A549 (cell line): ENCODE measurements at regions not wholly inside any gene's neighbourhood (a gene's known extent, or its start where the extent isn't known, plus 50 kb on each side); places are given as distances from the start of the nearest gene placed in this dataset.

Source experiments
- ATAC-seq, 2 experiments: fragments of 200-7000 bp in 1 of 2; fragments of >200 bp in 1 of 2; cut with Nextera tagmentation in 1 of 2; cut with Tn5 transposase in 1 of 2; 3 replicates each; pipeline versions ENCODE4 v1.8.0 to v1.9.1; 2018 to 2020; ENCODE audit warnings: mild to moderate bottlenecking in 1 of 2, moderate library complexity in 1 of 2
- CTCF ChIA-PET: fragments of 300-600 bp; sonication (Branson Sonifier 250); formaldehyde crosslinking; extraction: SDS; loops from one replicate; lab custom pipeline; 2021; ENCODE audit warnings: antibody characterized with exemption, inconsistent platforms; lab: Yijun Ruan, JAX
- POLR2A ChIA-PET: fragments of 350-600 bp; formaldehyde crosslinking; extraction: SDS; loops from one replicate; lab custom pipeline; 2021; ENCODE audit warnings: antibody characterized with exemption, inconsistent platforms; lab: Yijun Ruan, JAX
- DNase-seq, 2 experiments: peaks; one replicate each; pipeline versions ENCODE4 v3.0.0 to v3.0.0-alpha.2; 2011 to 2016; ENCODE audit warnings: low read depth in 1 of 2, low spot score in 1 of 2
- FAIRE-seq: peaks from 2 replicates; lab custom pipeline; 2011; peaks lifted over from hg19 to GRCh38; lab: Jason Lieb, UNC
- H3K27ac ChIP-seq, 2 experiments: fragments of >200 bp; sonication (Bioruptor Twin); formaldehyde crosslinking; 3 replicates each; pipeline ENCODE4 v1.5.1; 2016 to 2017
- H3K4me1 ChIP-seq: fragments of >200 bp; sonication (Bioruptor Twin); formaldehyde crosslinking; 3 replicates; pipeline ENCODE4 v1.6.1; 2016
- H3K4me2 ChIP-seq: fragments of >200 bp; sonication (Bioruptor Twin); formaldehyde crosslinking; 3 replicates; pipeline ENCODE4 v1.6.1; 2016
- H3K4me3 ChIP-seq: fragments of >200 bp; sonication (Bioruptor Twin); formaldehyde crosslinking; 3 replicates; pipeline ENCODE4 v1.5.1; 2016
- H3K9me3 ChIP-seq: fragments of >200 bp; sonication (Bioruptor Twin); formaldehyde crosslinking; 3 replicates; pipeline ENCODE4 v1.6.1; 2016
- BHLHE40 ChIP-seq: IDR thresholded peaks from 2 replicates; pipeline ENCODE4 v1.6.1; 2012; ENCODE audit warnings: low read depth, low read length, inconsistent platforms
- CEBPB ChIP-seq, 2 experiments: fragments of >200 bp in 1 of 2; sonication (Bioruptor Twin) in 1 of 2; formaldehyde crosslinking in 1 of 2; IDR thresholded peaks; 2 replicates each; pipeline ENCODE4 v1.6.1; 2012 to 2016
- CHD4 ChIP-seq: fragments of 200-600 bp; sonication (generic); IDR thresholded peaks from 2 replicates; pipeline ENCODE4 v1.6.1; 2016; ENCODE audit warnings: antibody characterized with exemption, mild to moderate bottlenecking, borderline replicate concordance
- GATA3 ChIP-seq: IDR thresholded peaks from 2 replicates; pipeline ENCODE4 v1.6.1; 2012; ENCODE audit warnings: borderline replicate concordance
- HOXA7 ChIP-seq: fragments of 250-450 bp; sonication (Bioruptor Pico); IDR thresholded peaks from 2 replicates; pipeline ENCODE4 v1.5.0; 2020; ENCODE audit warnings: mild to moderate bottlenecking, moderate library complexity
- JUNB ChIP-seq: fragments of >200 bp; sonication (Bioruptor Twin); formaldehyde crosslinking; IDR thresholded peaks from 2 replicates; pipeline ENCODE4 v1.6.1; 2016
- KDM5A ChIP-seq: fragments of 200-600 bp; sonication (generic); IDR thresholded peaks from 2 replicates; pipeline ENCODE4 v1.6.1; 2016; ENCODE audit warnings: antibody characterized with exemption, mild to moderate bottlenecking
- MAZ ChIP-seq: fragments of 150-350 bp; IDR thresholded peaks from 2 replicates; pipeline ENCODE4 v1.6.1; 2014; ENCODE audit warnings: antibody characterized with exemption, low read depth, low read length, borderline replicate concordance
- NFE2L2 ChIP-seq: fragments of 150-350 bp; conservative IDR thresholded peaks from 2 replicates; pipeline ENCODE4 v1.6.1; 2014; ENCODE audit warnings: low read length
- NPAS2 ChIP-seq: fragments of 250-450 bp; sonication (Bioruptor Pico); IDR thresholded peaks from 2 replicates; pipeline ENCODE4 v1.8.0; 2022; ENCODE audit warnings: mild to moderate bottlenecking, moderate library complexity, borderline replicate concordance
- NR3C1 ChIP-seq: fragments of >200 bp; sonication (Bioruptor Twin); formaldehyde crosslinking; IDR thresholded peaks from 3 replicates; pipeline ENCODE4 v1.6.1; 2017
- POLR2A ChIP-seq: IDR thresholded peaks from 2 replicates; pipeline ENCODE4 v1.6.1; 2012; ENCODE audit warnings: mild to moderate bottlenecking, low read length
- RARB ChIP-seq: fragments of 250-450 bp; sonication (Bioruptor Pico); IDR thresholded peaks from 2 replicates; pipeline ENCODE4 v1.8.0; 2021; ENCODE audit warnings: mild to moderate bottlenecking, moderate library complexity
- RCOR1 ChIP-seq: fragments of 150-350 bp; IDR thresholded peaks from 2 replicates; pipeline ENCODE4 v1.6.1; 2014; ENCODE audit warnings: antibody characterized with exemption, low read length, low read depth
- RNF2 ChIP-seq: fragments of 200-600 bp; sonication (generic); IDR thresholded peaks from 2 replicates; pipeline ENCODE4 v1.6.1; 2016; ENCODE audit warnings: low read depth, mild to moderate bottlenecking, antibody characterized with exemption, moderate library complexity, borderline replicate concordance
- SMC3 ChIP-seq: fragments of >200 bp; sonication (Bioruptor Twin); formaldehyde crosslinking; IDR thresholded peaks from 3 replicates; pipeline ENCODE4 v1.6.1; 2018; ENCODE audit warnings: inconsistent platforms
- SREBF2 ChIP-seq: fragments of 450-650 bp; IDR thresholded peaks from 2 replicates; pipeline ENCODE4 v1.6.1; 2014; ENCODE audit warnings: mild to moderate bottlenecking, moderate library complexity
- ZNF302 ChIP-seq: fragments of 250-450 bp; sonication (Bioruptor Pico); IDR thresholded peaks from 2 replicates; pipeline ENCODE4 v1.9.0; 2021; ENCODE audit warnings: inconsistent platforms, mild to moderate bottlenecking, moderate library complexity
- WGBS: methylation state at CpG from one replicate; pipeline ENCODE4 v1.1.6; 2017; ENCODE audit errors: missing lambda C conversion rate; 5-methylcytosine and 5-hydroxymethylcytosine counted together
- TF ChIP-seq, protein P1 (sequence below): IDR thresholded peaks from 2 replicates; pipeline ENCODE4 v1.6.1; 2012
- TF ChIP-seq, protein P2 (sequence below): fragments of 150-350 bp; IDR thresholded peaks from 2 replicates; pipeline ENCODE4 v1.6.1; 2014; ENCODE audit warnings: low read depth, mild to moderate bottlenecking, low read length

GRCh38 chr3:170707899-170708298 is 122.0 kb upstream of the SLC7A14 start:
- ATAC-seq (no peak), FAIRE-seq (no peak), DNase-seq (no peak)
- no peaks in the 10 kb centered on the region for H3K4me1 ChIP-seq
- ChIA-PET POLR2A (interaction anchor here (0.5 kb wide), 1 partner anchor 19 kb away, joined by 3 read pairs; no protein-coding TSS in a partner anchor), CTCF (interaction anchor here (1.3 kb wide), 1 partner anchor 103 kb away, joined by 3 read pairs; no protein-coding TSS in a partner anchor)
- no peak overlapping the region for H3K4me3 ChIP-seq
- 34% methylated on average over 2 of the region's 2 CpGs for WGBS
- H3K27ac ChIP-seq, result no peak overlapping the region
- no peak for TF ChIP-seq GATA3
- no peak for TF ChIP-seq POLR2A
- no peak for TF ChIP-seq NR3C1
- TF ChIP-seq, protein P1, sequence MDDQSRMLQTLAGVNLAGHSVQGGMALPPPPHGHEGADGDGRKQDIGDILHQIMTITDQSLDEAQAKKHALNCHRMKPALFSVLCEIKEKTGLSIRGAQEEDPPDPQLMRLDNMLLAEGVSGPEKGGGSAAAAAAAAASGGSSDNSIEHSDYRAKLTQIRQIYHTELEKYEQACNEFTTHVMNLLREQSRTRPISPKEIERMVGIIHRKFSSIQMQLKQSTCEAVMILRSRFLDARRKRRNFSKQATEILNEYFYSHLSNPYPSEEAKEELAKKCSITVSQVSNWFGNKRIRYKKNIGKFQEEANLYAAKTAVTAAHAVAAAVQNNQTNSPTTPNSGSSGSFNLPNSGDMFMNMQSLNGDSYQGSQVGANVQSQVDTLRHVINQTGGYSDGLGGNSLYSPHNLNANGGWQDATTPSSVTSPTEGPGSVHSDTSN, result no peak
- TF ChIP-seq CEBPB (IDR thresholded peaks at IDR 0.05), result no peak
- no peak for TF ChIP-seq JUNB
- peaks cover 11% of the 10 kb centered on the region for H3K9me3 ChIP-seq
- no peak overlapping the region for H3K4me2 ChIP-seq

- no peak overlapping the region for H3K4me2 ChIP-seq
- no peak overlapping the region for H3K4me3 ChIP-seq
- no peaks in the 10 kb centered on the region for H3K4me1 ChIP-seq
- ChIA-PET CTCF (no interaction called here), POLR2A (no interaction called here)
- ATAC-seq, result no peak
- no peak for DNase-seq
- 75% methylated on average over 5 of the region's 5 CpGs for WGBS
- peaks cover 8% of the 10 kb centered on the region for H3K9me3 ChIP-seq
- TF ChIP-seq RCOR1 (no peak), HOXA7 (CRISPR knock-in tag) (no peak), KDM5A (no peak), NFE2L2 (no peak), CHD4 (no peak), MAZ (no peak), NPAS2 (CRISPR knock-in tag) (no peak), BHLHE40 (no peak), RARB (no peak), SMC3 (no peak), RNF2 (no peak), ZNF302 (CRISPR knock-in tag) (no peak), SREBF2 (no peak)
- TF ChIP-seq, protein P2, sequence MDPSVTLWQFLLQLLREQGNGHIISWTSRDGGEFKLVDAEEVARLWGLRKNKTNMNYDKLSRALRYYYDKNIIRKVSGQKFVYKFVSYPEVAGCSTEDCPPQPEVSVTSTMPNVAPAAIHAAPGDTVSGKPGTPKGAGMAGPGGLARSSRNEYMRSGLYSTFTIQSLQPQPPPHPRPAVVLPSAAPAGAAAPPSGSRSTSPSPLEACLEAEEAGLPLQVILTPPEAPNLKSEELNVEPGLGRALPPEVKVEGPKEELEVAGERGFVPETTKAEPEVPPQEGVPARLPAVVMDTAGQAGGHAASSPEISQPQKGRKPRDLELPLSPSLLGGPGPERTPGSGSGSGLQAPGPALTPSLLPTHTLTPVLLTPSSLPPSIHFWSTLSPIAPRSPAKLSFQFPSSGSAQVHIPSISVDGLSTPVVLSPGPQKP, result no peak
- TF ChIP-seq, all 56 proteins: peak for 0
- FAIRE-seq, result no peak
- no peak overlapping the region for H3K27ac ChIP-seq
These were observed 119.3 kb upstream of the SLC7A14 start for GRCh38 chr3:170705131-170705530.

DNA sequence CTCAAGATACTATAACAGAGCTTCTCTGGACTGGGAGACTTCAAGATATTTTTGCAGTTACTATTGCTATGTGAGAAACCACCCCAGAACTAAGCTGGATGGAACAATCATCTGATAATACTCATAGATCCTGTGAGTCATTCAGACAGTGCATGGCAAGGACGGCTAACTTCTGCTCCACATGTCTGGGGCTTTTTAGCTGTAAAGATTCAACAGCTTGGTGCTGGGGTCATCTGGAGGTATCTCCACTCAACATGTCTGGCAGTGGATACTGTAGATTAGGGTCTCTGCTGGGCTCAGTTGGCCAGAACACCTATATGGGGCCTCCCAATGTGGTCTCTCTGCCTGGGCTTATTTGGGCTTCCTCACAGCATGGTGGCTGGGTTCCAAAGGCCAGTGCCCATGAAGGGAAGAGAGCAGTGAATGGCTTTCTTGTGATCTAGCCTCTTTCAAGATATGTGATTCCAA is 117.3 kb upstream of the SLC7A14 start:
- no peak for ATAC-seq
- TF ChIP-seq SREBF2, result no peak
- POLR2A ChIA-PET, result no interaction called here
- no peak overlapping the region for H3K27ac ChIP-seq
- H3K9me3 ChIP-seq, result no peaks in the 10 kb centered on the region
- no peak overlapping the region for H3K4me2 ChIP-seq
- no peak overlapping the region for H3K4me3 ChIP-seq
- CTCF ChIA-PET, result no interaction called here
- WGBS, result 40% methylated on average over 1 of the region's 1 CpG
- no peaks in the 10 kb centered on the region for H3K4me1 ChIP-seq
- FAIRE-seq, result no peak
- DNase-seq, result no peak
